Kidney tubule cell (primary cell): ENCODE measurements at regions not wholly inside any gene's neighbourhood (a gene's known extent, or its start where the extent isn't known, plus 50 kb on each side); places are given as distances from the start of the nearest gene placed in this dataset.

Experiments used
- DNase-seq: peaks from one replicate; pipeline ENCODE4 v3.0.0-alpha.2; 2018; ENCODE audit warnings: low spot score

DNA sequence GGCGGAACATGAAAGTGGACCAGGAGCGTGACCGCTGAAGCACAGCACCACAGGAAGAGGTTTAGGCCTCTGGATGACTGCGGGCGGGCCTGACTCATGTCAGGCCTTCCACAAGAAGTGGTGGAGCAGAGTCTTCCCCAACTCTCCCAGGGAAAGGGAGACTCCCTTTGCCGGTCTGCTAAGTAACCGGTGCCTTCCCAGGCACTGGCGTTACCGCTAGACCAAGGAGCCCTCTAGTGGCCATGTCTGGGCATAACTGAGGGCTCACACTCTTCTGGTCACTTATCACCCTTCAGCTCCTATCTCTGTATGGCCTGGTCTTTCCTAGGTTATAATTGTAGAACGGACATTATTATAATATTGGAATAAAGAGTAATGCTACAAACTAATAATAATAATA, 1931.9 kb downstream of the TP53TG3F start:
- DNase-seq = peak; percentile 62

DNA sequence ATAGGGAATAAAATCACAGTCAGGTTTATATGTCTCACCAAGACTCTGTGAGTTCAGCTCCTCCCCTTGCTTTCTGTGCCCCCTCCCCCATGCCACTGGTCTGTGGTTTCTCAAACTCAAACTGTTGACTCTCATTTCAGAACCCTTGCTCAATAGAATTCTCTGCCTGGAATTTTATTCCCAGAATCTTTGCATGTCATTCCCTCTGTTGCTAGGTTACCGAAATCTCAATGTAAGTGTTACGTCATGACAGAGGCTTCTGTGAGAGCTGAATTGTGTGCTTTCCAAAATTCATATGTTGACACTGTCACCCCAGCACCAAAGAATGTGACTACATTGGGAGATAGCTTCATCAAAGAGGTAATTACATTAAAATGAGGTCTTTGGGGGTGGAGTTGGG, 1938.8 kb downstream of the TP53TG3F start:
- peak; percentile 6 for DNase-seq

DNA sequence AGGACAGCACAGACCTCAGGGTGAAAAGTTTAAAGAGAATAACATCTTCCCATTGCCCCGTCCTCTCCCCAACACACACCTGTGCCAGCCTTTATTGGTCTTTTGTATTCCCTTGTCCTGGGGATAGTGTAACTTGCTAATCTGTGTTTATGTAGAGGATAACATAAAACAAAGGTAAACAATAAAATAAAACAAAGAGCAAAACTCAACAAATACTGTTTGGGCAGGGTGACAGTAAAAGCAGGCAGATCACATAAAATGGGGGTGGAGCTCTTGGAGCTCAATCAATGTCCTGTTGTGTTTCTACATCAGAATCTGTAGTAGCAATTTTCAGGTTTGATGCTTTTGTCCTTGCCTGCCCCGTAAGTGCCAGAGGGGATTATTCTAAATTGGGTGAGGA, 1939.7 kb downstream of the TP53TG3F start:
- DNase-seq = no peak

DNA sequence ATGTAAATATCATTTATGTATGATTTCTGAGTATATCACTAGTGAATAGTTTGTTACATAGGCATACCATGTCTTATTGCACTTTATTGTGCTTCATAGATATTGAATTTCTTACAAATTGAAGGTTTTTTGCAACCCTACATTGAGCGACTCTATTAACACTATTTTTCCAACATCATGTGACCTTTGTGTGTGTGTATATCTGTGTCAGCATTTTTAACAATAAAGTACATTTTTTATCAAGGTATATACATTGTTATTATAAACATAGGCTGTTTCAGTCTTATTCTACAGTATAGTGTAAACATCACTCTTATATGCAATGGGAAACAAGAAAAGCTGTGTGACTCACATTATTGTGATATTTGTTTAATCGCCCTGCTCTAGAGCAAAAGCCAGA, 1944.9 kb downstream of the TP53TG3F start:
- no peak for DNase-seq

DNA sequence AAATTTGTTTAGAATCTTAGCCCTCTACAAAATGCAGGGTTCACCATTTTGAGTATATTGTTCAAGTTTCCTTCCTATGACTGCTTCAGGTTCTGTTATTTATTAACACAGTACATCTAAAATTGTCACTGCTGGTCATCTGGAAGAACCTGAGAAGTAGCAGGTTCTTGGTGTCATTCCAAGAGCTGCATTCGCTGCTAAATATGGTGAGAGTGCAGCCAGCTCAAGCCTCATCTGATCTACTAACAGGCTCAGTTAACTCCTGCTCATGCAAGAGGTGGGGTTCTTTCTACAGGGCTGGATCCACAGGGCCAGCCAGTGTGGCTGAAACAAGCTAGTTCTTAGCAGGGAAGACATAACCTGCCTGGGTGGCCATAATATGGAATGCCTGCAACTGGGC, 1946.1 kb downstream of the TP53TG3F start:
- DNase-seq = no peak

DNA sequence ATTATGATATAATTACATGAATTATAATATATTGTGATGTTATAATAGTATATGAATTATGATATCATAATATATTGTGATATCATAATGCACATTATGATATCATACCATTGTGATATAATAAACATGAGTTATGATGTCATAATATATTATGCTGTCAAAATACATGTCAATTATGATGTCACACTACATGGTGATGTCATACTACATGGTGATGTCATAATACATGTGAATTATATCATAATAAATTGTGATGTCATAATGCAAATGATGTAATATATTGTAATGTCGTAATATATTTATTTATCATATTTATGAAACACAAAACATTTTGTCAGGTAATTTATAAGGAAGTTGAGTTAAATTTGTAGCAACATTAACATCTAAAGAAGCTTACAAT, 1950.1 kb downstream of the TP53TG3F start:
- DNase-seq = no peak

DNA sequence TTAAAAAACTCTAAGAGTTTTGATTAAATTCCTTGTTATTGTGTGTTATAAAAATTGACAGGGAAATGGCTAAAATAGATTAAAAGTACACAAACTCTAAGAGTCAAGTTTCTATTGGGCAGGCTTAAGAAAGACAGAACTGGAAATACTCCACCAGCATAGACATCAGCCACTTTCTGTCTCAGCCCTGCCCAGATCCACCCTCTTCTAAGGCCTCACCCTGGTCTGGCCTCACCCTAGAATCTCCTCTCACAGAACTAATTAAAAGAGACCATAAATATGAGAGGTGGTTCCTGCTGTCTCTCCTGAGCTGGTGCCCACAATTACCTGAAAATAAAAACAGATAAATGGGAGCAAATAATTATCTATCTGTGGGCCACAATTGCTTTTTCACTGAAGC, 1951.0 kb downstream of the TP53TG3F start:
- DNase-seq = no peak

DNA sequence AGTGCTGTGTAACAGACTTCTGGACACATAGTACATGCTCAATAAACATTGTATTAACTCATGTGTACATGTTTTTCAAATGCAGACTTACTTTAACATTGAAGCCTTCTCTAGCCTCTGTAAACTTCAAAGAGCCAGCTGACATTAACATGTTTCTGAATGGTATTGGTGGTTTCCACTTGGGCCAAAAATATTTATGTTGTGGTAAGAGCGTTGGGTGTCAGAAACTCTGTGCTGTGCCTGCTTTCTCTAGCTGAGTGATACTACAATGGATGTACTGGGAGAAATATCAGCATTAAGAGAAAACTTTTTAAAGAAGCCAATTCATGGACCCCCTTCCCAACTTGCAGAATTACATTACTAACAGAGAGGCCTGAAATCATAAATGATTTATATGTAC, 1951.7 kb downstream of the TP53TG3F start:
- DNase-seq = no peak

DNA sequence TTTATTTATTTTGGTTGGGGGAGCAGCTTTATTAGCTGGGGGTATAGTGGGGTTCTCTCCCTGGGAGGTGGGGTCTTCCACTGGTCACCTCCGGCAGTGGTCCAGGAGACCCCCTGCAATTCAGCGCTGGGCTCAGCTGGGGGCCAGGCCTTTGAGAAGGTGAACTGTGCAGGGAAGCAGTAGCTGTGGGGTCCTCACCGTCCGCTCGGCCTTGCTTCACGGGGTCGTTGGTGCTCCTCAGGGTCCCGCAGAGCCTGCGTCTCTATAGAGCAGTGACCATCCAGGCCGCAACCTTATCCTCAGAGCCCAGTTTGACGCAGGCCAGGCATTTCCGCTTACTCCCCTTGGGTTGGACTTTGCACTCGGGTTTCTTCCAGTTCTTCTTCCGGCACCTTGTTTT, 1954.7 kb downstream of the TP53TG3F start:
- no peak for DNase-seq

DNA sequence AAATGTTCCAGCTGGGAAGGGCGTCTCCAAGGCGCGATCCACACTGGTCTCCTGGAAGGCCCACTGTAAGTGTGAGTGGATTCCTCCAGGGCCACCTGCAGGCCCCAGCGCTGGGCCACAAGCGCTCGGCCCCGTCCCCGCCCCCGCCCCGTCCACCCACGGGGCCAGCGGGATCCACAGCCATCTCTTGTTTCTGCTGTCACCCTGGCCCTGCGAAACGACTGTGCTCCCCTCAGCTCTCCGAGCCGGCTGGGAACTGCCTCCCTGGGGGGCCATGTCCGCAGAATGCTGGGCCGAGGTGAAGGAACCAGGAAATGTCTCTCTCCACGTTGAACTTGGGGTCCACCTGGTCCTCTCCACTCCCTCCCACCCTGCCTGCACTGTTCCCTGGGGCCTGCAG, 1955.2 kb downstream of the TP53TG3F start:
- DNase-seq = no peak

DNA sequence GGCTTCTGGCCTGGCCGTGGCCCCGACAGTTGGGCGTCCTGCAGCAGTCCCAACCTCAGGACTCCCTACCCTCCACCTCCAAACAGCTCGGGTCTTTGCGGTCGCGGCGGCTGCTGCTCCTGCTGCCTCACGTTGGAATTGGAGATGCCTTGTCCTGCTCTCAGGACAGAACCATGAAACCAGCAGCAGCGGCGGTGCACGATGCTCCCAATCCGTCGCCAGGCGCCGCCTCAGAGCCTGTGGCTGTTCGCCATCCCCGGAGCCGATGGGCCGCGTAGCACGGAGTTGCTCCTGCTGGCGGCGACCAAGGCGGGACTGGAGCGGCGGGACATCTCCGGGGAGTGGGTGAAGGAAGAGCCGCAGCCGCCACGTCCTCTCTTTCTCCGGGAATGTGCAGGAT, 1965.9 kb downstream of the TP53TG3F start:
- no peak for DNase-seq

DNA sequence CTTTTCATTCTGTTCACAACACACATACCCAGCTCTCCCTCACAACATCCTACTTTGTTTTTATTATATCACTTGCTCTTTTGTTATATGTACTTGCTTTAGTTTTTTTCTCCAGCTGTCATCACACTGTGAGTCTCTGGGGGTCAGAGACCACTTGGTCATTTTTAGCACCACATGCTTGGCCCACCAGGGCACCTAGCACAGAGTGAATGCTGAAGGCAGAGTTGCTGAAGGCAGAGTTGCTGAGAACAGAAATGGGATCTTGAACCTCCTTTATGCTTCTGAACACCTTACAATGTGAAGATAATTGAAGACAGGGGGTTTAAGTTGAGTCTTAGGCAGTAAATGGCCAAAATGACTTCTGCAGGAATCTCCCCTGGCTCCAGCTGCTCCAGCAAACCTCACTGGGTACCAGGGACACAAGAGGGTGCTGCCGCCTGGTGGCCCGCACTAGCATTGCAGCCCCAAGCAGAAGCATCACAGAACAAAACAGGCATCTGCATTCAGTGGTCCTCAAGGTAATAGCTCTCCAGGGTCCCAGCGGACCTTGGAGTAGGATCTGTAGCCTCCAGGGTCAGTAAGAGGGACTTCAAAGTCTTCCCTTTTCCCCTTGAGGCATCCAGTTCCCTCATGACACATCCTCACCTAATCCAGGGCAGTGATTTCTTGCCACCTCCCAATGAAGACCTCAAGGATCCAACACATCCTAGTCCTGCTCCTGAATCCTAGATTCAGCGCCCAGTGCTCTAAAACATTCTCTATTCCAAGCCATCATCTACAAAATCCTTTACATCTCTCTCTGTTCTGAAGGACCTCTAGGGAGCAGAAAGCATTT, 1972.6 kb downstream of the TP53TG3F start:
- peak; percentile 14 for DNase-seq

DNA sequence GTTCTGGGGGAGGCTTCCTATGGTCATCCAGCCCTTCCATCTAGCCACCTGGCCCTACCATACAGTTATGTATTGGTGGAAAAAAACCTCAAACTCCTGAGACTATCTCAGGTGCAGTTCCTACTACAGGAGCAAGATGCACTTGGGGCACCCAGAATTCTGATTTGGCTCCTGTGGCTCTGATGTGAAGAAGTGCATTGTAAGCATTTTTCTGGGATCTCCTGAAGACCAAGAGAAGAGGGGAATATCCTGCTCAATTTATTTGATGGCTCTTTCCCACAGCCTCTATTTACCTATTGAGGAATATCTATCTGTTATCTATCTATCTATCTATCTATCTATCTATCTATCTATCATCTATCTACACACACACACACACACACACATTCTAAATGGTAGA, 1981.5 kb downstream of the TP53TG3F start:
- DNase-seq = no peak

DNA sequence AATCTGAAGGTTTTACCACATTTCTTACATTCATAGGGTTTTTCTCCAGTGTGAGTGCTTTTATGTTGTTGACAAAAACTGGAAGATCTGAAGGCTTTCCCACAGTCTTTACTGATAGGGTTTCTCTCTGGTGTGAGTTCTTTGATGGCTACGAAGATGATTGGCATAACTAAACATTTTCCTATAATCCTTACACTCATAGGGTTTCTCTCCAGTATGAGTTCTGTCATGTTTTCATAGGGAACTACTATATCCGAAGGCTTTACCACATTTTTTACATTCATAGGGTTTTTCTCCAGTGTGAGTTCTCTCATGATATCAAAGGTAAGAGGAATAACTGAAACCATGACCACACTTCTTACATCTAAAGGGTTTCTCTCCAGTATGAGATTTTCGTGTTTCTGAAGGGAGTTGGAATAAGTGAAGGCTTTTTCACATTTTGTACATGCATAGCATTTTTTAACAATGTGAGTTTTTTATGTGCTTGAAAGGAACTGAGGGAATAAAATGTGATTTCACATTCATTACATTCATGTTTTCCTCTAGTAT, 1987.7 kb downstream of the TP53TG3F start:
- DNase-seq = no peak

DNA sequence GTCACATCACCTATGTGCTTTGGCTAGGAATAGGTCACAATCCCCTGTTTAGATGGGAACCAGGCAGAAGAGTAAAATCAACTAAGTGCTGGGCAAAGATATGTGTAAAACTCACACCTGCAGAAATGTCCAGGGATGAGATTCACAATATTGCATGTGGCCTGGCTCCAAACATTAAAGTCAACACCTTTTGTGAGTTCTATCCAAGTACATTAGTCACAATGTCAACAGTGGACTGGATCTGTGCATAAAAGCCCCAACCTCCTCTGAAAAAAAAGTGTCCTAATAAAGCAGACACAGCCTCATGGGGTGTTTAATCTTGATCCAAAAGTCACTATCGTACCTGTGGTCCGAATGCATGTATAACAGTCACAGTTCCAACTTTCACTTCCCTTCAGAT, 1990.3 kb downstream of the TP53TG3F start:
- DNase-seq = no peak

DNA sequence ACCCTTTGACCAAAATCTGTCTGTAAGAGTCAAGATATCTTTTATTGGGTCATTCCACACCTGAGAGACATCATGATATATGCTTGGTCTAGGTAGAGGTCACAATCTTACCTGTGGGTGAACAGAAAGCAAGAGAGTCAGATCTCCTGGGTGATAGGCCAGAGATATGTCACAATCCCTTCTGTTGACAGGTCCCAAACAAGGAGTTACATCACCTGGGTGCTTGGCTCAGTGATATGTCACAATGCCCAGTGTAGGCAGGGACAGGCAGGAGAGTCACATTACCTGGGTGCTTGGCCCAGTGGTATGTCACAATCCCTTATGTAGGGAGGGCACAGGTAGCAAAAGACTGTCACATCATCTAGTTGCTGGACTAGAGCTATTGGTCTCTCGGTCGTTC, 1991.2 kb downstream of the TP53TG3F start:
- DNase-seq = no peak

DNA sequence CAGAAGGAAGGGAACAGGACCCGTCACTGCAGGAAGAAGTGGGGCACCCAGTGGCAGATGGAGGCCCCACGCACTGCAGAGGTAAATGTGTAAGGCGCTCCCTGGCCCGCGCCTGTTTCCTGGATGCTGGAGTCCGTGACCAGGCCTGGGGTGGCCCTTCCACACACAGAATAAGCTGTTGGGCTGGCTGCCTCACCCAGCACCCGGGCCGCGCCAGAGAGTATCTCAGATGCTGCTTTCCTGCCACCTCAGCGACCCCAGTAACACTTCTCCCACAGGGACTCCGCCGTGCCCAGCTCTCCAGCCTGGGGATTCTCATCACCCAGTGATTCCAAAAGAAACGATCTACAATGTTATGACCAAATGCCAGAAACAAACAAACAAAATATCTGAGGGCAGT, 1993.1 kb downstream of the TP53TG3F start:
- DNase-seq = no peak

DNA sequence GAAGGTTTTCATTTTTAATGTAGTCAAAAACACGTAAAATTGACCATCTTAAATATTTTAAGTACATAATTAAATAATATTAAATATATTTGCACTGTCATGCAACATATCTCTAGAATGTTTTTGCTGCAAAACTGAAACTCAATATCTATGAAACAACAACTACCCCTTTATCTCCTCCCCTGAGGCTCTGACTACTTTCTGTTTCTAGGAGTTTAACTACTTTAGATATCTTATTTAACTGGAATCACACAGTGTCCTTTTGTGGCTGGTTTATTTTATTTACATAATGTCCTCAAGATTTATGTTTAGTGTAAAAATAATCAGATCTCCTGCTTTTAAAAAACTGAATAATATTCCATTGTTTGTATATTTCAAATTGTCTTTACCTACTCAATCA, 2003.9 kb downstream of the TP53TG3F start:
- DNase-seq = no peak

DNA sequence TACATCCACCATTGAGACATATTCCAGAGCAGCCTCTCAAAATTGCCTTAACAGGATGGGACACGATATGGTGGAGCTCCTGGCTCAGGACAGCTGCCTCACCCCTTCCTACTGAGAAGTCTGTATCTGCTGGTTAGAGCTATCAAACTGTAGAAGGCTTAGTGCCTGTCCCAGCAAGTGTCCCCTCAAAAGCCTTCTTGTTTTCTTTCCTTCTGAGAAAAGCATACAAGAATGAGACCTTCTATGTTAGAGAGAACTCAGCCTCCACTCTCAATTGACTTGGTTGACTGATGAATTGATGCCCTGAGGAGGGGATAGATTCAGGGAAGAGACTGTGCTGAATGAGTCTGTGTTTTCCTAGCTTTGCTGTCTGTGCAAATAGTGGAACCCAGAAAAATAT, 2020.9 kb downstream of the TP53TG3F start:
- no peak for DNase-seq

DNA sequence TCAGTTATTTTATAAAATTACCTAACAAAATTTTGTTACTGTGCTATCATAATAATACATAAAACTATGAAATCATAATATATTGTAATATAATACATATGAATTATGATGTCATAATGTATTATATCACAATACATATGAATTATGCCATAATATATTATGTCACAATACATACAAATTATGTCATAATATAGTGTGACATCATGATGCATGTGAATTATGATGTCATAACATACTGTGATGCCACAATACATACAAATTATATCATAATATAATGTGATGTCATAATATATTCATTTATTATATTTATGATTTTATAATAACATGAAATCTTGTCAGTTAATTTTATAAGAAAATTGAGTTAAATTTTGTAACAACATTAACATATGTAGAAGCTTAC, 2021.6 kb downstream of the TP53TG3F start:
- no peak for DNase-seq

DNA sequence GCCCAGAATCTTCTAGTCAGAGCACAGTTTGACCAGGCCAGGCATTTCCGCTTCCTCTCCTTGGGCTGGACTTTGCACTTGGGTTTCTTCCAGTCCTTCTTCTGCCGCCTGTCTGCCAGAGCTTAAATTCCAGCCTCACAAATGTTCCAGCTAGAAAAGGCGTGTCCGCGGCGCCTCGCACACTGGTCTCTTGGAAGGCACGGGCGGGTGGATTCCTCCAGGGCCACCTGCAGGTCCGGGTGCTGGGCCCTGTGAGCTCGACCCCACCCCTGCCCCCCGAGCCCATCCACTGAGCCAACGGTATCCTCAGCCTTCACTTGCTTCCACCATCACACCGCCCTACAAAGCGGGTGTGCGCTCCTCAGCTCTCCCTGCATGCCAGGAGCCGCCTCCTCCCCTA, 2026.5 kb downstream of the TP53TG3F start:
- no peak for DNase-seq

DNA sequence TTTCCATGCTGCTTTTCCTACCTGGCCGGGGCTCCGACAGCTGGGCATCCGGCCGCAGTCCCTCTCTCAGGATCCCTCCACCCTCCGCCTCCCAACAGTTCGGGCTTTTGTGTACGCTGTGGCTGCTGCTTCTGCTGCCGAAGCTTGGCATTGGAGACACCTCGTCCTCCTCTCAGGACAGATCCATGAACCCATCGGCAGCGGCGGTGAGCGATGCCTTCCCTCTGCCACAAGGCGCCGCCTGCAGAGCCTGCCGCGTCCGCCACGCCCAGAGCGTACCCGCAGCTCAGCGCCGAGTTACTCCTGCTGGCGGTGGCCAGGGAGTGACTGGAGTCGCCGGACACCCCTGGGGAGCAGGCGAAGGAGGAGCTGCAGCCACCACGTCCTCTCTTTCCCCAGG, 2032.8 kb downstream of the TP53TG3F start:
- DNase-seq = no peak

DNA sequence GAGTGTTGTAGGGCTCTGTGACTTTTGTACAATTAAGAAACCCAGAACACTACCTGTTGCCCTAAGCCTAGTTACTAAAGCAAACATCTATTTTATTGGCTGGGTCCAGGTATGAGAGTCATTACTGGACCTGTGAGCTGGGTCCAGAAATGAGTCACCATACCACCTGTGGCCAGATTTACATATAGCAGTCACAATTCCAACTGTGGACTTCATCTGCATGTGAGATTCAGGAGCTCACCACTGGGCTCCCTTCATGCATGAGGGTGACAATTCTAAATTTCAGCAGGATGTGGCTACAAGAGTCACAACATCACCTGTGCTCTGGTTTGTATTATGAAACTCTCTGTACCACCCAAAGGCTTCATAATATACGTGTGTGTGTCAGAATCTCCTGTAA, 2038.0 kb downstream of the TP53TG3F start:
- no peak for DNase-seq
